GM19035 (cell line): ENCODE measurements at regions not wholly inside any gene's neighbourhood (a gene's known extent, or its start where the extent isn't known, plus 50 kb on each side); places are given as distances from the start of the nearest gene placed in this dataset.

ENCODE experiments used
- ATAC-seq: cut with Tn5 transposase; IDR thresholded peaks from one replicate; pipeline ENCODE4 v1.9.1; 2021; ENCODE audit not compliant: unreplicated experiment

- ATAC-seq = no peak
Observed at GRCh38 chr1:59045137-59045536, 251.8 kb upstream of the FGGY start.

- no peak for ATAC-seq
Observed at GRCh38 chr1:59045636-59046035, 251.3 kb upstream of the FGGY start.

- ATAC-seq = peak; percentile 12
Observed at GRCh38 chr1:59046134-59046533, 250.8 kb upstream of the FGGY start.

GRCh38 chr1:59046730-59047157 lies 250.2 kb upstream of the FGGY start:
- ATAC-seq = peak; percentile 89

- no peak for ATAC-seq
Observed at GRCh38 chr1:59051007-59051406, 245.9 kb upstream of the FGGY start.

GRCh38 chr1:59052166-59052590 lies 244.7 kb upstream of the FGGY start:
- ATAC-seq = no peak

- ATAC-seq = no peak
Observed at GRCh38 chr1:59054172-59054571, 242.7 kb upstream of the FGGY start.

GRCh38 chr1:59055908-59056719 lies 240.8 kb upstream of the FGGY start:
- no peak for ATAC-seq

- no peak for ATAC-seq
Observed at GRCh38 chr1:59057211-59057694, 239.6 kb upstream of the FGGY start.

- ATAC-seq = no peak
Observed at GRCh38 chr1:59057796-59058195, 239.1 kb upstream of the FGGY start.

- no peak for ATAC-seq
Observed at GRCh38 chr1:59058665-59059439, 238.0 kb upstream of the FGGY start.

- ATAC-seq = no peak
Observed at GRCh38 chr1:59061876-59062275, 235.0 kb upstream of the FGGY start.

GRCh38 chr1:59062743-59063142 lies 234.2 kb upstream of the FGGY start:
- no peak for ATAC-seq

GRCh38 chr1:59063501-59063900 lies 233.4 kb upstream of the FGGY start:
- no peak for ATAC-seq

- ATAC-seq = no peak
Observed at GRCh38 chr1:59064592-59064991, 232.3 kb upstream of the FGGY start.

GRCh38 chr1:59066236-59066635 lies 230.7 kb upstream of the FGGY start:
- no peak for ATAC-seq

- no peak for ATAC-seq
Observed at GRCh38 chr1:59070610-59071009, 226.3 kb upstream of the FGGY start.

- no peak for ATAC-seq
Observed at GRCh38 chr1:59071289-59071688, 225.6 kb upstream of the FGGY start.

- ATAC-seq = no peak
Observed at GRCh38 chr1:59071876-59072582, 224.9 kb upstream of the FGGY start.

- no peak for ATAC-seq
Observed at GRCh38 chr1:59072583-59072947, 224.3 kb upstream of the FGGY start.

GRCh38 chr1:59074598-59074997 lies 222.3 kb upstream of the FGGY start:
- ATAC-seq = no peak

GRCh38 chr1:59075021-59075420 lies 221.9 kb upstream of the FGGY start:
- no peak for ATAC-seq
